Pulmonary artery endothelial cell (primary cell): ENCODE measurements at regions not wholly inside any gene's neighbourhood (a gene's known extent, or its start where the extent isn't known, plus 50 kb on each side); places are given as distances from the start of the nearest gene placed in this dataset.

Experiments
- DNase-seq: peaks from one replicate; pipeline ENCODE4 v3.0.0-alpha.2; 2011; ENCODE audit warnings: low read depth, low spot score

- DNase-seq: no peak
Observed at GRCh38 chr4:110675426-110675825, 52.5 kb upstream of the PITX2 start.

- no peak for DNase-seq
Observed at GRCh38 chr4:110676241-110676640, 53.4 kb upstream of the PITX2 start.

- DNase-seq: no peak
Observed at GRCh38 chr4:110678517-110679227, 55.8 kb upstream of the PITX2 start.

GRCh38 chr4:110680265-110680664 lies 57.4 kb upstream of the PITX2 start:
- DNase-seq: no peak

GRCh38 chr4:110681381-110681780 lies 58.5 kb upstream of the PITX2 start:
- no peak for DNase-seq

GRCh38 chr4:110682311-110682710 lies 59.4 kb upstream of the PITX2 start:
- DNase-seq: no peak

- no peak for DNase-seq
Observed at GRCh38 chr4:110683601-110684000, 60.7 kb upstream of the PITX2 start.

GRCh38 chr4:110702326-110702725 lies 79.4 kb upstream of the PITX2 start:
- DNase-seq: no peak

GRCh38 chr4:110704748-110705439 lies 82.0 kb upstream of the PITX2 start:
- DNase-seq: no peak

- DNase-seq: no peak
Observed at GRCh38 chr4:110705440-110705782, 82.5 kb upstream of the PITX2 start.

- DNase-seq: no peak
Observed at GRCh38 chr4:110710070-110710469, 87.2 kb upstream of the PITX2 start.

- DNase-seq: no peak
Observed at GRCh38 chr4:110712486-110712885, 89.6 kb upstream of the PITX2 start.

GRCh38 chr4:110730318-110730717 lies 107.4 kb upstream of the PITX2 start:
- no peak for DNase-seq

GRCh38 chr4:110733901-110734300 lies 111.0 kb upstream of the PITX2 start:
- DNase-seq: no peak

GRCh38 chr4:110735686-110736085 lies 112.8 kb upstream of the PITX2 start:
- no peak for DNase-seq

- no peak for DNase-seq
Observed at GRCh38 chr4:110737931-110738330, 115.1 kb upstream of the PITX2 start.

- DNase-seq: no peak
Observed at GRCh38 chr4:110742143-110742542, 119.3 kb upstream of the PITX2 start.

- no peak for DNase-seq
Observed at GRCh38 chr4:110748071-110748470, 125.2 kb upstream of the PITX2 start.

GRCh38 chr4:110751183-110751582 lies 128.3 kb upstream of the PITX2 start:
- DNase-seq: no peak

- DNase-seq: no peak
Observed at GRCh38 chr4:110751986-110752385, 129.1 kb upstream of the PITX2 start.

GRCh38 chr4:110753466-110753865 lies 130.6 kb upstream of the PITX2 start:
- no peak for DNase-seq

- DNase-seq: no peak
Observed at GRCh38 chr4:110754716-110755115, 131.8 kb upstream of the PITX2 start.

- DNase-seq: no peak
Observed at GRCh38 chr4:110769578-110769977, 146.7 kb upstream of the PITX2 start.
